Esophagus mucosa (tissue), 1 donor: ENCODE measurements at regions not wholly inside any gene's neighbourhood (a gene's known extent, or its start where the extent isn't known, plus 50 kb on each side); places are given as distances from the start of the nearest gene placed in this dataset.
"Not testable (repeated sequence)": the region's sequence is repeated elsewhere in the genome, so short reads cannot be mapped to it uniquely, and the experiment has no call there.

Source experiments
- ATAC-seq: fragments of 200-7000 bp; cut with Tn5 transposase; one replicate; pipeline ENCODE4 v1.9.1; 2020
- donor health status: DM: yes; HTN: yes; CAD: no.

DNA sequence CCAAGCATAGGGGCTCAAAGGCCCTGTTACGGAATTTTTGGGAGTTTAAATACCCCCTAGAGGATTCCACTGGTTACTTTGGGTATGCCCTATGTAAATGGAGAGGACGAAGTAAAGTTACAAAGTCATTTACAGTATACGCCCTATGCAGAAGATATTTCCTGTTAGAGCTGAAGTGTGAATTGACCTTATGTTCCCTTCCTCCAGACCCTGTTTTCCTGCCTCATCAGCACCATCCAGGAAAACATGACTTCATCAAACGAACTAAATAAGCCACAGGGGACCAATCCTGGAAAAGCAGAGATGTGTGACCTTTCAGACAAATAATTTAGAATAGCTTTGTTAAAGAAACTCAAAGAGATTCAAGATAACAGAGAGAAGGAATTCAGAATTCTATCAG is 177.4 kb downstream of the SQOR start:
- no peak for ATAC-seq

DNA sequence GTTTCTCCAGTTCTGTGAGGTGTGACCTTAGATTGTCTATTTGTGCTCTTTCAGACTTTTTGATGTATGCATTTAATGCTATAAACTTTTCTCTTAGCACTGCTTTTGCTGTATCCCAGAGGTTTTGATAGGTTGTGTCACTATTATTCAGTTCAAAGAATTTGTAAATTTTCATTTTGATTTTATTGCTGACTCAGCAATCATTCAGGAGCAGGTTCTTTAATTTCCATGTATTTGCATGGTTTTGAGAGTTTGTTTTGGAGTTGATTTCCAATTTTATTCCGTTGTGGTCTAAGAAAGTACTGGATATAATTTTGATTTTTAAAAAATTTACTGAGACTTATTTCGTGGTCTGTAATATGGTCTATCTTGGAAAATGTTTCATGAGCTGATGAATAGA is 182.7 kb downstream of the SQOR start:
- ATAC-seq: not testable (repeated sequence)

DNA sequence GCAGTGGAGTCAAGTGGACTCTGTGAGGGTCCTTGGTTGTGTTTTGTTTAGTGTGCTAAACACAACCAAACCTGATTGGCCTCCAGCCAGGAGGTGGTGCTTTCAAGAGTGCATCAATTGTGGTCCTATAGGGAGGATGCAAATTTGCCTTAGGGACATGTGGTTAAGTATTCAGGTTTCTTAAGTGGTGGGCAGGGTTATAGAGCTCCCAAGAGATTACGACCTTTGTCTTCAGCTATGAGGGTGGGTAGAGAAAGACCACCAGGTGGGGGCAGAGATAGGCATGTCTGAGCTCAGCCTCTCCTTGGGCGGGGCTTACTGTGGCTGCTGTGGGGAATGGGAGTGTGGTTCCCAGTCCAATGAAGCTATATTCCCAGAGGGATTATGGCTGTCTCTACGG is 186.6 kb downstream of the SQOR start:
- ATAC-seq: no peak

DNA sequence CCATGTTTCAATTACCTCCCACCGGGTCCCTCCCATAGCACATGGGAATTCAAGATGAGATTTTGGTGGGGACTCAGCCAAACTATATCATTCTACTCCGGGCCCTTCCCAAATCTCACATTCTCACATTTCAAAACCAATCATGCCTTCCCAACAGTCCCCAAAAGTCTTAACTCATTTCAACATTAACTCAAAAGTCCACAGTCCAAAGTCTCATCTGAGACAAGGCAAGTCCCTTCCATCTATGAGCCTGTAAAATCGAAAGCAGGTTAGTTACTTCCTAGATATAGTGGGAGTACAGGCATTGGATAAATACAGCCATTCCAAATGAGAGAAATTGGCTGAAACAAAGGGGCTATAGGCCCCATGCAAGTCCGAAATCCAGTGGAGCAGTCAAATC is 188.1 kb downstream of the SQOR start:
- ATAC-seq: not testable (repeated sequence)

DNA sequence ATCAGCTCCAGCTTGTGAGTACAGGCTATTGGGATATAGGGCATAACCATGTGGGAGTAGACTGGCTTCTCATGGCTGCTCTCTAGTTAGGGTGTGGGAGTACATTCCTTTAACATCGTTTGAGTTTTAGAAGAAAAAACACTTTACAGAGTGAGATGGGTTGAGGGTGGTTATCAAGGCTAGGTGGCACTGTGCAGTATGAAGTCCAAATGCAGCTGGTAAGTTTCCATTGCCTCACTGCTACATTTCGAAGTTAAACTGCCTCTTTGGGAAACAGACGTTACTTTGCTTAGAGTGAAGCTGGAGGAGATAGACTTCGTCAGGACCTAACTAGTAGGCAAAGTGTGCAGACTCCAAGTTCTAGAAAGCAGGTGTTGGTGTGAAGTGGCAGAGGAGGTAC is 192.4 kb downstream of the SQOR start:
- no peak for ATAC-seq

DNA sequence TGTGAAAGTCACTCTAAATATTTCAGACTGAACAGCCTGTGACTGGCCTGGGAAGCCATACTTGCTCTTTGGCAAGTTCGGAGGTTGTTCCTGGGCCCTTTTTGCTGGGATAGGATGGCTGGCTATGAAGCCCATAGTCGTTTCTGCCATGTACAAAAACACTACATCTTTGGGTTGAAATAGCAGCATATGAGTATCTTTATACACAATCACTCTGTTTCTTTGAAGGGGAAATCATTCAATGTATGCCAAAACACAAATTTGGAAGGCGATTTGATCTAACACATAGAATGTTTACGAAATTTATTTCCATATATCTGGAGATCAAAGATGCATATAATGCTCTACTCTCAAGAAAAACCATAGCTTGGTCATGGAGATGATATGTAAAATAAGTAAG is 192.9 kb downstream of the SQOR start:
- no peak for ATAC-seq

DNA sequence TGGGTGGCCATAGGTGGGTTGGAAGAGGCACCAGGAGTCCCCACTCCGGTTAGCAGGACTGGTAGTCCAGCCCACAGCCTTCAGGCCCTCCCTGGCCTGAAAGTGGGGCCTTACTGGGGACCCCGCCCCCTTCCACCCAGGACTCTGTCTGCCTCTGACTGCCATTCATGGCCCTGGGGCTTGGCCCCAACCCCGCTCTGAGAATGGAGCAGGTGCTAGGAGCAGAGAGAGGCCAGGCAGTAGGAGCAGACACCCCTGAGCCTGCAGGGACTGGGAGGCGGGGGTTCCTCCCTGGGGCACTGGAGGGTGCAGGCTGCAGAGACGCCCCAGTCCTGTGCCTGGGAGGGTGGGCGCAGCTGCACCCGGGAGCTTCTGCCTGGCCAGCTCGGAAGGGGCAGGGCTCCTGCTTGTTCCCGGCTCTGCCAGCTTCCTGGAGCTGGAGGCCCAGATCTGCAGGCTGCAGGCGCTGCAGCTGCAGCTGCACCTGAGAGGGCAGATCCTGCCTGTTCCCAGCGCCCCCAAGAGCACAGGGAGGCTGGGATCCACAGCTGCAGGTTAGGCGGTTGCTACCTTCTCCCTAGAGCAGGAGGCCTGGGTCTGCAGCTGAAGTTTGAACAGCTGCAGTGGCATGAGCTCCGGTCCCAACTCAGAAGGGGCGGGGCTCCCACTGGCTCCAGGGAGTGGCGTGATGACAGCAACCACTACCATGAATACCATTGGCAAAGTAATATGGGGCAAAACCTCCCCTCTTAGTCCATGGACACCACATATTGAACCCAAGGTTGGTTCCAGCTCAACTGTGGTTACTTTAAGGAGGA is 194.7 kb downstream of the SQOR start:
- ATAC-seq: no peak

DNA sequence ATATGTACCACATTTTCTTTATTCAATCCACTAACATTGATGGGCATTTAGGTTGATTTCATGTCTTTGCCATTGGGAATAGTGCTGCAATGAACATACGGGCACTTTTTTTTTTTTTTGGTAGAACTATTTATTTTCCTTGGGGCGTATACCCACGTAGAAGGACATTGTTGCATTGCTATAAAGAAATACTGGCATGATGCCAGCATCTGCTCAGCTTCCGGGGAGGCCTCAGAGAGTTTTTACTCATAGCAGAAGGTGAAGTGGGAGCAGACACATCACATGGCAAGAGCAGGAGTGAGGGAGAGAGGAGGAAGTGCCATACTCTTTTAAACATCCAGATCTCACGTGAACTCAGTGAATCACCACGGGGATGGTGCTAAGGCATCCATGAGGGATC is 197.0 kb downstream of the SQOR start:
- ATAC-seq: no peak

DNA sequence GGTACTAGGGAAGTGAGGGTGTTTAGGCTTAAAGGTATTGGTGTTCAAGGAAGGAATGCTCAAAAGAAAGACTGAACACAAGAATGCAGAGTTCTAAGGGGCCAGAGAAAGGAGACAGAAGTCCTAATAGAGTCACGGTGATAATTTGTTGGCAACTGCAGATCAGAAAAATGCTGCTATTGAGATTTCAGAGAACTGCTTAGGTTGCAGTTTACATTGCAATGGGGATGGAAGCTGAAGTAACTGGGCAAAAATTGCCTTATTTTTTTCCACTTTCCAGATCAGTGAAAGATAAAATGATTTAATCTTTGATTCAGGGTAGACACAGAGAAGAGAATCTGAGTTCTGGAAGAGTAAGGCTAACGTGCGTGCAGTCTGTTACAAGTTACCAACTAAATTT is 199.8 kb downstream of the SQOR start:
- ATAC-seq: no peak

DNA sequence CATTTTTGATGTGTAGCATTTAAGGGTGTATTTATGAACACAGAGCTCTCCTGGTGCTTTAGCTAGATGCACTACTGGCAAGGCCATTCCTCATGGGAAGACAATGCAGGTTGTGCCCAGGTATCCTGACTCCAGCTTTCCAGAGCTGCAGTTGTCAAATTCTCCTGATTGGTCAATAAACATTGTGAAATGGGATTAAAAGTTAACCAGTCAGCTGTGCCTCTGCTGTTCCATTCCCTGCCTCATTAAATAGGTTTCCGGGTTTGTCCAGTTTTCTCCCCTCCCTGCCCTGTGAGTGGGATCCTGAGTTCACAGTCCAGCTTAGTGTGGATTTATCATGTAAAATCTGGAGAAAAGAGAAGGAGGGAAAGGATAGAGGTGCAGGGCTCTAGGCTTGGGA is 207.3 kb downstream of the SQOR start:
- no peak for ATAC-seq

DNA sequence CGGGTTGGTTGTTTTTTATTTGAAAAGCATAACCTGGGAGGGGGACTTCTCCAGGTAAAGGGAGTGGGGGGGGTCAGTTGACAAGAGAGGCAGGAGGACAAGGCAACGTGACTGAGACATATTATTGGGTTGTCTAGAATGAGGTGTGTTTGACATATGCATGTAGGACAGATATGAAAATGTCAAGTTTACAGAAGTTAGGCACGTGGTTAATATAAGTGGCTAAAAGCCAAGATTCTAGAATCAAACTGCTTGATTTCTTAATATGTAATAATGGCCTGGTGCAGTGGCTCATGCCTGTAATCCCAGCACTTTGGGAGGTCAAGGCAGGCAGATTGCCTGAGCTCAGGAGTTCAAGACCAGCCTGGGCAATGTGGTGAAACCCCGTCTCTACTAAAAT is 212.8 kb downstream of the SQOR start:
- ATAC-seq: no peak

DNA sequence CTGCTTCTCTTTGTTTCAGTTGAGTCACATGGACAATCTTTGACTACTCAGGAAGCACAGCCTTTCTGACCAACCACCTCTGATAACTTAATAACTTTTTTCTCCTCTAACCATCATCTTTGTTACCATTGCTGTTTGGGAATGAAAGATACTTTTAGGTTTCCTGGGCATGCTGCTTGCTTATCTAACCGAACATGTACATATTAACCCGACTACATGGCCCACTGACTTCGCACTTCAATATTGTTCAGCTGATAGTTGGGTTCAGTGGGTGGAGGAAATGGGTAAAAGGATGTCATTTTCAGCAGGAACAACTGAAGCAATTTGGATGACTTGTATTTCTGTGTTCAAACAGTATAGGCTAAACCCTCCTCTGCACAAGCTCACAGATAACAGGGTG is 214.3 kb downstream of the SQOR start:
- no peak for ATAC-seq

DNA sequence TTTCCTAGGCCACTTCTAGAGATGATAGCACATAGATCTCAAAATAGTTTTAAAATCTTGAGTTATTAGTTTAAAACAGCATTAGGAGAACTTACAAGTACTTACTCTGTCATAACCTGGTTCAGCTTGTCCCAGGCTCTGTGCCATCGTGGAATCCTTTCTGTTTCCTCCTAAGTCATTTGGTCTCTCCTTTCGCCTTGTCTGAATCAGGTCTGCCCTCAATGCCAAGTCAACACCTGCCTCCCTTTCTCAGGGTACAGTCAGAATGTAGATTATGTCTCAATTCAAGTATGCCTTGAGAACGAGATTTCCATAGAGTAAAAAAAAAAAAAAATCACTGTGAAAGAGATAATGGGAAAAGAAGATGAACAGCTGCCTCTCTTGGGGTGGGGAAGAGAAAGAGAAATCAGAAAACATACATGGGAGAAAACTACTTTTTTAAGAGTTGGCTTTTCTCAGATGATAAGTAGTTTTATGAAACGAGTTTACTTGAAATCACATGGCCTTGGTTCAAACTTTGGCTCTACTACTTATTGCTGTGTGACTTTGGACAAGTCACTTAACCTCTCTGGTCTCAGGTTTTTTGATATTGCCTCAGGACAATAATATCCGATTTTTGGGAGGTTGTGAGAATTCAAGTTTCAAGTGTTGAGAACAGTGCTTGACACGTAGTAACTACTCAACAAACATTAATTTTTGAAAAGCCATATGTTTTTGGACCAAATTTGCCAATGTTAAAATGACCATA is 219.8 kb downstream of the SQOR start:
- ATAC-seq: no peak

DNA sequence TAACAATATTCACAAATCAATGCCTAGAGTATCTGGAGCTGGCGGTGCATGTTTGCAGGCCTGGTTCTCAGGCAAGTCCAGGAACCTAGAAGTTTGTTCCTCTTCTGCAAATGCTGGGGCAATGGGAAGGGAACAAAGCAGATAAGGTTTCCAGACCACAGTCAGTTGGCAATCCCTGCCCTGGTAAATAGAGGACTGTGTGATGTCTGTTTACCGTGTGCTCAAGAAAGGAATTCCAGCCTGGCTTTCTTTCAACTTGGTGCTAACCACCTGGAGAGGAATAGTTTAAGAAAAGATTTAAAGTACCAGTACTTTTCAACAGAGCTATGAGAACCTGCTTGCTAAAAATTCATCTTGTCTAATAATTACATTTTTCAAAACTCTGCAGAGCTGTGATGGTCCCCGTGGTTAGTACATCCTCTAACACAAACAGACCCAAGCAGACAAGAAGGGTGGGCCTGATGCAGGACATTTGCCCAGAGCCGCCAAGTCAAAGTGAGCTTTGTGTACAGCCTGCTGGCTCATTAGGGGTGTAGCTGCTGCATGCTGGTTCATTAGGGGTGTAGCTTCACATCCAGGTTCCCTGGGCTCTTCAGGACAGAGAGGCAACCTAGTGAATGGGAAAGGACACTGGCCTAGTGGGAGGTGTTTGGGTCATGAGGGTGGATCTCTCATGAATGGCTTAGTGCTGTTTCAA is 220.5 kb downstream of the SQOR start:
- ATAC-seq: no peak

DNA sequence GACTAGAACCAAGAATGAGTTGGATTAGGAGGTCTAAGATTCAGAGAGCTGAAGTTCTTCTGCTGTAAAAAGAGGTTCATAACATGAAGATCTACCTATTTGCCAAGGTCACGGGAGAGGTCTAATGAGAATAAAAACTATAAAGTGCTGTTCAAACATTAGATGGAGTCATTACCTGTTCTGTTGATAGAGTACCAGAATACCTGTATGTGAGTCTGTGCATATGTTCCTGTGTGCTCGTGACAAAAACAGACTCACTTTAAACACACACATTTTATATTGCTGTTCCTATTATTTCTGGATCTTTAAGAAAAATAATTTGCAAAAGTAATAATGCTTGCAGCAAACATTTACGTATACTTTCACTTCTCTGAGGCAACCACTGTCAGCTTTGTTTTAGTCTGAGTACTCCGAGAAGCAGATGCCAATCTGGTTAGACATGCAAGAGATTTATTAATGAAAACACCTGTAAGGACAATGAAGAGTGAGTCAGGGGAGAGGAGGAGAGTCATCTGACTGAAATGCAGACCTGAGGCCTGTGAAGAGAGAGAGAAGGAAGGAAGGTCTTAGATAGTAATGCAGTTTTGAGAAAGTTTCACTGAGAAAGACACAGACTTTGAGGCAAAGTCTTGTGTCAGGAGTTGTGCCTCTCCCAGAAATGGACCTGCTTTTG is 221.2 kb downstream of the SQOR start:
- ATAC-seq: peak; percentile 97

DNA sequence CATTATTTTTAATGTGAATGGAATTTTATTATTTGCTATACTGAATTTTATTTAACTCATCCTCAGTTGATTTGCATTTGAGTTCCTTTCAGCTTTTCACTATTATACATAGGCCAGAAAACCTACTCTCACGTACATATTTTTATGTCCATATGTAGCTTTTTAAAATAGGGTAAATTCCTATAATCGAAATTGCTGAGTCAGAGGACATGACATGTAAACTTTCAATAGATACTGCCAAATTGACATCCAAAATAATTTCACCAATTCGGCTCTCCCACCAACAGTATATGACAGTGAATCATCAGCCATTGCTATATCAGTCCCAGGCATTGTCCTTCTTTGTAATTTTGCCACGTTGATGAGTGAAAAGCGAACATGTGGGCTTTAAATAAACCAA is 222.5 kb downstream of the SQOR start:
- no peak for ATAC-seq

DNA sequence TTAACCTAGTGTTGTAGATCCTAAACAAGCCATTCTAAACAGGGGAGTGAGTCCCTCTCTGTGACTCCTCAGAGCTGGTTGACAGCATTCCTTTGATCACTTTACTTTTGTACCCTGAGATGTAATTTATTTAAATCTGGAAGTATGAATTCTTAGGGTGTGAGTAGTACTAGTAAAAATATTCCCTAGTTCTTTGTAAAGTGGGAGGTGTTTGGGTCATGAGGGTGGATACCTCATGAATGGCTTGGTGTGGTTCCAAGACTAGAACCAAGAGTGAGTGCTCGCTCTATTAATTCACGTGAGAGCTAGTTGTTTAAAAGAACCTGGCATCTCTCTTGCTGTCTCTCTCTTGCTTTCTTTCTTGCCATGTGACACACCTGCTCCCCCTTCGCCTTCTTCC is 223.7 kb downstream of the SQOR start:
- no peak for ATAC-seq

DNA sequence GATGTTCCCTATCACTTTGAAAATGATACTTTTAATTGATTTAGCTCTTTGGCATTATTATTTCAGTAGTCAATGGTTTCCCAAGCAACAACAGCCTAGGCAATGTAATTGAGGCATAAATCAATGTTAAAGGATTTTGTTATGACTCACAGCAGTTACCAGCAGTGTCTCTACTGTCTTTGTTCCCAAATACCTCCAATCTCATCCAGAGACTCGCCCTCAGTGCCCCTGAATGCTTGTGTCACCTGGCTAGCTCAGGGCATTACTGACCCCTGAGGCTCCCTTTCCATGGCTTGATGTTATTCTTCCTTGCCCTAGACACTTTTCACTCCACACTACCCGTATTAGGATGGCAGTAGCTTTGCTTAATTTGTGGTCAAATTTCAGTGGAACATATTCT is 227.2 kb downstream of the SQOR start:
- peak; percentile 44 for ATAC-seq

DNA sequence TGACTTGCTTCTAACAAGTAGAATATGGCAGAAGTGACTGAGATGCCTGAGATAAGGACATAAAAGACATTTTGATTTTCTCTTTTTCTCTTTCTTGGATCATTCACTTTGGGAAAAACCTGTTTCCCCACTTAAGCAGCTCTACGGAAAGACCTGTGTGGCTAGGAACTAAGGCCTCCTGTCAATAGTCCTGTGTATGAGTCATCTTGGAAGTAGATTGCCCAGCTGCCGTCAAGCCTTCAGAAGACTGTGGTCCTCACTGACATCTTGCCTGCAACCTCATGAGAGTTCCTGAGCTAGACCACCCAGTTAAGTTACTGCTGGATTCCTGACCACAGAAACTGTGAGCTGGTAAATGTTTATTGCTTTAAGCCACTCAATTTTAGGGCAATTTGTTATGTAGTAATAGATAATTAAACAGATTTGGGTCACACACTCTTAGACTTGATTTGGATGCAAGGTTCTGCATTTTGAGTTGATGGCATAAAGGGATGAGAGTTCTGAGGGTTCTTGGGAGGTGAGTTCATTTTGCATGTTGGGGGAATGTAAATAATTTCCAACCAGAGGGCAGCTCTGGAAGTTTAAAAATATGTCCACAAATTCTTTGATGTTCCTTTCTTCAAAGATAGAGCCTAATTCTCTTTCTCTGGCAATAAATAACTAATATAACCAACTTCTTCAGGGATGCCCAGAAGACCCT is 229.2 kb downstream of the SQOR start:
- peak; percentile 83 for ATAC-seq

DNA sequence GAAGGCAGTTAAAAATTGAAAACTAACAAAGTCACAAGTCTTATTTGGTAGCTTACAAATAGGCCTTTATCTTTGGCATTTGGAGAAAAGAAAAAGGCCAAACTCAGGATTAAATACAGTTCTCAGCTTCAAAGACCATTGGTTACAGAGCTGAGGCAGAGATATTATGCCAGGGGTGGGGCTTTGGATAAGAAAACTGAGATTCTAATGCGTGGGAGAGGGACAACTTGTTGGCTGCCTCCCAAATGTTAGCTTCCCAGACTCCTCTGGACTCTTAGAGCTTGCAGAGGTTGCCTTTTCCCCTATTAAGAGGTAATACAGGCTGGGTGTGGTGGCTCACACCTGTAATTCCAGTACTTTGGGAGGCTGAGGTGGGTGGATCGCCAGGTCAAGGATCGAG is 231.8 kb downstream of the SQOR start:
- no peak for ATAC-seq

DNA sequence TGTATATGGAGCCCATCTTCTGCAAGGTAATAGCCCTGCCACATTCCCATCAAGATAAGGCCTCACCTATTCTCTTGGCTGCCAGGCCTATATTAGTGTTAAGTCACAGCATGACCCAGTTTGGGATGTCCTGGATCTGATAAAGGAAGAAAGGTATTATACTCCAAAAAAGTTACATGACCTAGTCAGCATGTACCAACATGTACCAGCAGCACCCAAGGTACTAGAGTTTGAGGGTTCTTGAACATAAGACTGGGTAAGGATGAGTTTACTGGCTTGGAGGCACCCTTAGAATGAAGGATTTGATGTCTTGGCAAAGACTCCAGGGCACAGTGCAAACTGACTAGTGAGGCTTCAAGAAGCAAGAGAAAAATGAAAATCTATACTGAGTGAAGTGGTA is 232.5 kb downstream of the SQOR start:
- peak; percentile 29 for ATAC-seq

DNA sequence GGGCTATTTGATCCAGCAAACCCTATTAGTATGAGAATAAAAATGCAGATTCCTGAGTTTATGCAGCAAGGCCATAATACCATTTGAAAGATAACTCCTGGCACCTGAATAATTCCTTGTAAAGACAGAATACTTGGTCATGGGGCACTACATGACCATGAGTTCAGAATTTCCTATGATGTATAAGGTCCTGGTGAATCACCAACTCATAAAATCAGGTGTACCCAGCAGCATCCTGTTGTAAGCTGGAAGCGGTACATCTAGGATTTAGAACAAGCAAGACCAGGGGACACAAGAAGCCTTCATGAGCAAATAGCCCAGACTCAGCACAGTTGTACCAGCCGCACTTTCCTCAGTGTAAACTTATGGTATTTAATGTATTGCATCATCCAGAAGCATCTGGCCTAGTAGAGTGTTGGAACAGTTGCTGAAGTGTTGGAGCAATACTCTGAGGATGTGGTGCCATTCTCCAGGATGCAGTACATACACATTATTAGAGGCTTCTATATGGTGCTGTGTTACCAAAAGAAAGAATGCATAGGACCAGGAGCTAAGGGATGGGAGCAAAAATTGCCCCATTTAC is 233.4 kb downstream of the SQOR start:
- ATAC-seq: no peak
